CD4-positive, alpha-beta memory T cell (primary cell): ENCODE measurements at regions not wholly inside any gene's neighbourhood (a gene's known extent, or its start where the extent isn't known, plus 50 kb on each side); places are given as distances from the start of the nearest gene placed in this dataset.

Experiments used
- CTCF ChIA-PET: fragments of 350-600 bp; sonication (Branson Sonifier 250); formaldehyde crosslinking; loops from one replicate; lab custom pipeline; 2021; ENCODE audit warnings: inconsistent platforms; ENCODE audit not compliant: partially characterized antibody; lab: Charles Lee
- POLR2A ChIA-PET: fragments of 350-600 bp; sonication (Branson Sonifier 250); formaldehyde crosslinking; loops from one replicate; lab custom pipeline; 2021; ENCODE audit not compliant: partially characterized antibody; lab: Charles Lee
- DNase-seq, 5 donors: peaks; one replicate each; pipeline versions ENCODE4 v3.0.0 to v3.0.0-alpha.2; 2020 to 2022; ENCODE audit warnings: mixed read lengths in 1 of 5
- H3K27ac ChIP-seq: one replicate; pipeline ENCODE4 v1.7.0; 2013; ENCODE audit warnings: low read depth, low read length
- H3K27me3 ChIP-seq: 2 replicates; pipeline ENCODE4 v1.7.0; 2013; ENCODE audit warnings: mild to moderate bottlenecking, low read length, moderate library complexity; ENCODE audit not compliant: insufficient read depth
- H3K36me3 ChIP-seq: 2 replicates; pipeline ENCODE4 v1.7.0; 2013; ENCODE audit warnings: mild to moderate bottlenecking, low read length, moderate library complexity; ENCODE audit not compliant: insufficient read depth
- H3K4me1 ChIP-seq: 2 replicates; pipeline ENCODE4 v1.7.0; 2013; ENCODE audit warnings: mild to moderate bottlenecking, low read length, moderate library complexity; ENCODE audit not compliant: insufficient read depth
- H3K4me3 ChIP-seq, 2 donors: one replicate each; pipeline ENCODE4 v1.7.0; 2013; ENCODE audit warnings: low read length in 2 of 2, mild to moderate bottlenecking in 1 of 2
- H3K9me3 ChIP-seq, 2 donors: one replicate each; pipeline ENCODE4 v1.7.0; 2013; ENCODE audit warnings: low read length in 2 of 2, control low read depth in 1 of 2; ENCODE audit not compliant: control insufficient read depth in 1 of 2
- H3K27ac Mint-ChIP-seq, 7 donors: one replicate each; pipeline ENCODE4 v1.8.0; 2020 to 2021; ENCODE audit warnings: mixed read lengths in 7 of 7, mild to moderate bottlenecking in 6 of 7, inconsistent platforms in 3 of 7, moderate library complexity in 3 of 7
- H3K27me3 Mint-ChIP-seq, 2 donors: one replicate each; pipeline ENCODE4 v1.8.0; 2020 to 2021; ENCODE audit warnings: mixed read lengths in 2 of 2
- H3K36me3 Mint-ChIP-seq, 2 donors: one replicate each; pipeline ENCODE4 v1.8.0; 2020 to 2021; ENCODE audit warnings: mixed read lengths in 2 of 2, inconsistent platforms in 1 of 2, mild to moderate bottlenecking in 1 of 2
- H3K4me1 Mint-ChIP-seq, 4 donors: one replicate each; pipeline ENCODE4 v1.8.0; 2020 to 2021; ENCODE audit warnings: mixed read lengths in 4 of 4, mild to moderate bottlenecking in 1 of 4
- H3K4me3 Mint-ChIP-seq, 8 donors: one replicate each; pipeline ENCODE4 v1.8.0; 2020 to 2021; ENCODE audit warnings: mixed read lengths in 8 of 8, mild to moderate bottlenecking in 7 of 8, moderate library complexity in 6 of 8, inconsistent platforms in 3 of 8
- H3K9me3 Mint-ChIP-seq, 8 donors: one replicate each; pipeline ENCODE4 v1.8.0; 2020 to 2021; ENCODE audit warnings: mixed read lengths in 8 of 8, mild to moderate bottlenecking in 5 of 8, inconsistent platforms in 3 of 8, moderate library complexity in 1 of 8
- intact Hi-C: fragments of 100-400 bp; cut with micrococcal nuclease; formaldehyde crosslinking; loops from one replicate; pipeline ENCODE4 v1.15.1; 2023

- no peaks in the 10 kb centered on the region for H3K36me3 ChIP-seq
- Mint-ChIP-seq H3K4me3 (no peak overlapping the region), H3K27ac (no peak overlapping the region), H3K9me3 (peaks cover 0 to 2% (median 0%) of the 10 kb centered on the region in 8 donors), H3K36me3 (no peaks in the 10 kb centered on the region), H3K27me3 (peaks cover 0 to 4% of the 10 kb centered on the region in 2 donors), H3K4me1 (no peaks in the 10 kb centered on the region)
- no peaks in the 10 kb centered on the region for H3K4me1 ChIP-seq
- no peak overlapping the region for H3K27ac ChIP-seq
- intact Hi-C loops, result no loop called here
- ChIA-PET CTCF (no interaction called here), POLR2A (no interaction called here)
- H3K4me3 ChIP-seq, result no peak overlapping the region
- no peaks in the 10 kb centered on the region for H3K27me3 ChIP-seq
- H3K9me3 ChIP-seq, result no peaks in the 10 kb centered on the region
- DNase-seq, result no peak
Measured at GRCh38 chr2:215718436-215718835, 282.6 kb upstream of the FN1 start.

GRCh38 chr2:215717501-215718381, 281.9 kb upstream of the FN1 start:
- Mint-ChIP-seq H3K9me3 (peaks cover 0 to 2% (median 0%) of the 10 kb centered on the region in 8 donors), H3K27ac (no peak overlapping the region), H3K27me3 (peaks cover 2 to 4% of the 10 kb centered on the region in 2 donors), H3K36me3 (no peaks in the 10 kb centered on the region), H3K4me1 (no peaks in the 10 kb centered on the region), H3K4me3 (no peak overlapping the region)
- Histone ChIP-seq H3K4me3 (no peak overlapping the region), H3K27me3 (no peaks in the 10 kb centered on the region), H3K4me1 (no peaks in the 10 kb centered on the region), H3K9me3 (no peaks in the 10 kb centered on the region), H3K27ac (no peak overlapping the region), H3K36me3 (no peaks in the 10 kb centered on the region)
- ChIA-PET POLR2A (no interaction called here), CTCF (no interaction called here)
- intact Hi-C loops, result no loop called here
- DNase-seq, result no peak

- ChIA-PET POLR2A (no interaction called here), CTCF (no interaction called here)
- intact Hi-C loops, result no loop called here
- Histone ChIP-seq H3K27ac (no peak overlapping the region), H3K27me3 (no peaks in the 10 kb centered on the region), H3K9me3 (no peaks in the 10 kb centered on the region), H3K4me3 (no peak overlapping the region), H3K36me3 (no peaks in the 10 kb centered on the region), H3K4me1 (no peaks in the 10 kb centered on the region)
- DNase-seq, result no peak
- peaks cover 2 to 9% of the 10 kb centered on the region in 2 donors for H3K27me3 Mint-ChIP-seq
- H3K27ac Mint-ChIP-seq, result no peak overlapping the region
- no peak overlapping the region for H3K4me3 Mint-ChIP-seq
- peaks cover 0 to 2% (median 0%) of the 10 kb centered on the region in 8 donors for H3K9me3 Mint-ChIP-seq
- no peaks in the 10 kb centered on the region for H3K36me3 Mint-ChIP-seq
- no peaks in the 10 kb centered on the region for H3K4me1 Mint-ChIP-seq
Measured at GRCh38 chr2:215716956-215717355, 281.1 kb upstream of the FN1 start.

GRCh38 chr2:215712871-215713790, 277.3 kb upstream of the FN1 start:
- Mint-ChIP-seq H3K4me3 (no peak overlapping the region), H3K27ac (no peak overlapping the region), H3K4me1 (no peaks in the 10 kb centered on the region), H3K36me3 (no peaks in the 10 kb centered on the region), H3K27me3 (peaks cover 2 to 9% of the 10 kb centered on the region in 2 donors), H3K9me3 (peaks cover 0 to 1% (median 0%) of the 10 kb centered on the region in 8 donors)
- CTCF ChIA-PET, result no interaction called here
- Histone ChIP-seq H3K4me1 (no peaks in the 10 kb centered on the region), H3K9me3 (no peaks in the 10 kb centered on the region), H3K4me3 (no peak overlapping the region), H3K27ac (no peak overlapping the region), H3K36me3 (no peaks in the 10 kb centered on the region), H3K27me3 (no peaks in the 10 kb centered on the region)
- no peak for DNase-seq
- intact Hi-C loops, result no loop called here
- POLR2A ChIA-PET, result no interaction called here

GRCh38 chr2:215712219-215712868, 276.5 kb upstream of the FN1 start:
- H3K4me1 Mint-ChIP-seq, result no peaks in the 10 kb centered on the region
- peaks cover 0 to 1% (median 0%) of the 10 kb centered on the region in 8 donors for H3K9me3 Mint-ChIP-seq
- no peak overlapping the region for H3K27ac Mint-ChIP-seq
- DNase-seq, result no peak
- Histone ChIP-seq H3K4me3 (no peak overlapping the region), H3K9me3 (no peaks in the 10 kb centered on the region), H3K36me3 (no peaks in the 10 kb centered on the region), H3K4me1 (no peaks in the 10 kb centered on the region), H3K27me3 (no peaks in the 10 kb centered on the region), H3K27ac (no peak overlapping the region)
- POLR2A ChIA-PET, result no interaction called here
- intact Hi-C loops, result no loop called here
- H3K27me3 Mint-ChIP-seq, result peaks cover 2 to 9% of the 10 kb centered on the region in 2 donors
- CTCF ChIA-PET, result no interaction called here
- H3K36me3 Mint-ChIP-seq, result no peaks in the 10 kb centered on the region
- no peak overlapping the region for H3K4me3 Mint-ChIP-seq

- H3K27ac ChIP-seq, result no peak overlapping the region
- H3K4me1 Mint-ChIP-seq, result no peaks in the 10 kb centered on the region
- peaks cover 0 to 1% (median 0%) of the 10 kb centered on the region in 8 donors for H3K9me3 Mint-ChIP-seq
- H3K27me3 ChIP-seq, result no peaks in the 10 kb centered on the region
- H3K4me3 ChIP-seq, result no peak overlapping the region
- H3K36me3 Mint-ChIP-seq, result no peaks in the 10 kb centered on the region
- H3K27ac Mint-ChIP-seq, result no peak overlapping the region
- no peaks in the 10 kb centered on the region for H3K4me1 ChIP-seq
- no peak overlapping the region for H3K4me3 Mint-ChIP-seq
- H3K36me3 ChIP-seq, result no peaks in the 10 kb centered on the region
- CTCF ChIA-PET, result no interaction called here
- DNase-seq, result no peak
- peaks cover 2 to 9% of the 10 kb centered on the region in 2 donors for H3K27me3 Mint-ChIP-seq
- H3K9me3 ChIP-seq, result no peaks in the 10 kb centered on the region
- POLR2A ChIA-PET, result no interaction called here
- intact Hi-C loops, result no loop called here
Measured at GRCh38 chr2:215711471-215712034, 275.7 kb upstream of the FN1 start.
